ENCODE measurements at regions not wholly inside any gene's neighbourhood (a gene's known extent, or its start where the extent isn't known, plus 50 kb on each side); places are given as distances from the start of the nearest gene placed in this dataset.

GRCh38 chr22:47630741-47631534 is 868.5 kb downstream of the TBC1D22A start:
- TF ChIP-seq EZH2 (IDR thresholded peaks at IDR 0.05) (no peak), POLR2AphosphoS5 (IDR thresholded peaks at IDR 0.05; ENCODE audit: borderline replicate concordance, low read depth, low read length) (no peak), FOXP2 (optimal IDR thresholded peaks at IDR 0.05; ENCODE audit: control extremely low read depth, extremely low read length, insufficient read depth) (no peak)
